Kidney (tissue), 13 donors: ENCODE measurements at regions not wholly inside any gene's neighbourhood (a gene's known extent, or its start where the extent isn't known, plus 50 kb on each side); places are given as distances from the start of the nearest gene placed in this dataset.

Source experiments
- DNase-seq, 5 donors: peaks; one replicate each; pipeline ENCODE4 v3.0.0-alpha.2; 2013 to 2020
- FAIRE-seq: peaks from 2 replicates; lab custom pipeline; 2012; peaks lifted over from hg19 to GRCh38; lab: Jason Lieb, UNC
- H3K27ac ChIP-seq, 2 donors: one replicate each; pipeline ENCODE4 v1.7.0; 2013; ENCODE audit warnings: low read depth in 2 of 2, low read length in 2 of 2, inconsistent platforms in 1 of 2
- H3K27me3 ChIP-seq: one replicate; pipeline ENCODE4 v1.7.1; 2013; ENCODE audit warnings: low read length, inconsistent platforms; ENCODE audit not compliant: control insufficient read depth, insufficient read depth
- H3K36me3 ChIP-seq, 3 donors: one replicate each; pipeline versions ENCODE4 v1.7.0 to v1.7.1; 2013; ENCODE audit warnings: low read length in 3 of 3, control low read depth in 1 of 3, inconsistent platforms in 1 of 3; ENCODE audit not compliant: insufficient read depth in 3 of 3, control insufficient read depth in 2 of 3
- H3K4me1 ChIP-seq, 3 donors: one replicate each; pipeline versions ENCODE4 v1.7.0 to v1.7.1; 2013; ENCODE audit warnings: low read length in 3 of 3, inconsistent platforms in 1 of 3, low read depth in 1 of 3; ENCODE audit not compliant: control insufficient read depth in 2 of 3, insufficient read depth in 2 of 3
- H3K4me3 ChIP-seq, 3 donors: one replicate each; pipeline versions ENCODE4 v1.7.0 to v1.8.1; 2013; ENCODE audit warnings: low read length in 3 of 3, control low read depth in 1 of 3, inconsistent platforms in 1 of 3
- H3K9ac ChIP-seq, 3 donors: one replicate each; pipeline versions ENCODE4 v1.7.0 to v1.7.1; 2013; ENCODE audit warnings: low read length in 3 of 3, control low read depth in 1 of 3, inconsistent platforms in 1 of 3
- H3K9me3 ChIP-seq, 3 donors: one replicate each; pipeline versions ENCODE4 v1.7.0 to v1.7.1; 2013; ENCODE audit warnings: low read length in 3 of 3, control low read depth in 1 of 3, inconsistent platforms in 1 of 3; ENCODE audit not compliant: control insufficient read depth in 2 of 3, insufficient read depth in 1 of 3
- CTCF ChIP-seq: IDR thresholded peaks from 3 replicates; pipeline ENCODE4 v1.5.1; 2012; ENCODE audit warnings: mild to moderate bottlenecking, moderate library complexity, borderline replicate concordance; ENCODE audit not compliant: insufficient read depth; ENCODE audit errors: extremely low read depth
- intact Hi-C: fragments of 100-400 bp; cut with DNase I; formaldehyde crosslinking; loops from one replicate; pipeline ENCODE4 v1.11.1; 2022
- donor health status: control.
- donor health status: control.
- donor health status: control.
- donor health status: control.
- donor health status: control.
- donor health status: DM: yes; HTN: yes; CAD: no.
- donor health status: Normal renal cell carcinoma (clear cell type).

- Histone ChIP-seq H3K27me3 (no peaks in the 10 kb centered on the region), H3K4me1 (no peaks in the 10 kb centered on the region), H3K4me3 (no peak overlapping the region), H3K27ac (no peak overlapping the region), H3K36me3 (no peaks in the 10 kb centered on the region), H3K9me3 (no peaks in the 10 kb centered on the region), H3K9ac (no peak overlapping the region)
- DNase-seq: no peak
- TF ChIP-seq CTCF: no peak
- intact Hi-C loops: no loop called here
- no peak for FAIRE-seq
These were observed 793.9 kb upstream of the NRXN1 start for GRCh38 chr2:51825823-51826222.

GRCh38 chr2:51813247-51813646 is 781.3 kb upstream of the NRXN1 start:
- Histone ChIP-seq H3K27me3 (no peaks in the 10 kb centered on the region), H3K27ac (no peak overlapping the region), H3K4me3 (no peak overlapping the region), H3K9me3 (no peaks in the 10 kb centered on the region), H3K9ac (no peak overlapping the region), H3K36me3 (no peaks in the 10 kb centered on the region), H3K4me1 (no peaks in the 10 kb centered on the region)
- intact Hi-C loops: no loop called here
- FAIRE-seq: no peak
- DNase-seq: no peak
- no peak for TF ChIP-seq CTCF

- DNase-seq: no peak
- no peaks in the 10 kb centered on the region for H3K36me3 ChIP-seq
- intact Hi-C loops: no loop called here
- H3K27ac ChIP-seq: no peak overlapping the region
- TF ChIP-seq CTCF: no peak
- no peak overlapping the region for H3K9ac ChIP-seq
- FAIRE-seq: no peak
- no peaks in the 10 kb centered on the region for H3K4me1 ChIP-seq
- H3K4me3 ChIP-seq: no peak overlapping the region
- no peaks in the 10 kb centered on the region for H3K9me3 ChIP-seq
- H3K27me3 ChIP-seq: no peaks in the 10 kb centered on the region
These were observed 780.4 kb upstream of the NRXN1 start for GRCh38 chr2:51812138-51812866.

- DNase-seq (no peak), FAIRE-seq (no peak)
- H3K9ac ChIP-seq: no peak overlapping the region
- no peaks in the 10 kb centered on the region for H3K9me3 ChIP-seq
- H3K36me3 ChIP-seq: no peaks in the 10 kb centered on the region
- H3K4me3 ChIP-seq: no peak overlapping the region
- TF ChIP-seq CTCF: no peak
- intact Hi-C loops: no loop called here
- no peaks in the 10 kb centered on the region for H3K4me1 ChIP-seq
- no peaks in the 10 kb centered on the region for H3K27me3 ChIP-seq
- H3K27ac ChIP-seq: no peak overlapping the region
These were observed 778.3 kb upstream of the NRXN1 start for GRCh38 chr2:51810197-51810596.
